Mucosa of descending colon (tissue), 3 donors: ENCODE measurements at regions not wholly inside any gene's neighbourhood (a gene's known extent, or its start where the extent isn't known, plus 50 kb on each side); places are given as distances from the start of the nearest gene placed in this dataset.

Experiments used
- ATAC-seq: fragments of 200-7000 bp; cut with Tn5 transposase; one replicate; pipeline ENCODE4 v1.9.1; 2020; ENCODE audit warnings: mild to moderate bottlenecking, moderate library complexity
- DNase-seq, 3 donors: peaks; one replicate each; pipeline ENCODE4 v3.0.0-alpha.2; 2020
- H3K36me3 ChIP-seq: fragments of 200-600 bp; one replicate; pipeline ENCODE4 v1.8.0; 2021; ENCODE audit warnings: low read depth, mild to moderate bottlenecking
- H3K4me1 ChIP-seq: fragments of 200-600 bp; one replicate; pipeline ENCODE4 v1.8.0; 2021; ENCODE audit warnings: low read depth, mild to moderate bottlenecking
- H3K4me3 ChIP-seq: fragments of 200-600 bp; one replicate; pipeline ENCODE4 v1.8.0; 2021; ENCODE audit warnings: mild to moderate bottlenecking
- H3K9me3 ChIP-seq: fragments of 200-600 bp; one replicate; pipeline ENCODE4 v1.8.0; 2021; ENCODE audit warnings: mild to moderate bottlenecking
- intact Hi-C, 2 donors: fragments of 100-400 bp; cut with DNase I in 1 of 2; cut with micrococcal nuclease in 1 of 2; formaldehyde crosslinking; loops; one replicate each; pipeline versions ENCODE4 v1.11.0 to v1.11.1; 2022; cut with DNase I, micrococcal nuclease
- TF ChIP-seq, protein P1 (sequence below): fragments of 200-600 bp; IDR thresholded peaks from one replicate; pipeline ENCODE4 v1.8.0; 2022; ENCODE audit warnings: antibody characterized with exemption, mild to moderate bottlenecking
- donor health status: DM: no; HTN: no; CAD: no; lungs with moderate emphysema.
- donor health status: DM: no; HTN: no; CAD: no.
- donor health status: DM: no; HTN: yes; CAD: no.

DNA sequence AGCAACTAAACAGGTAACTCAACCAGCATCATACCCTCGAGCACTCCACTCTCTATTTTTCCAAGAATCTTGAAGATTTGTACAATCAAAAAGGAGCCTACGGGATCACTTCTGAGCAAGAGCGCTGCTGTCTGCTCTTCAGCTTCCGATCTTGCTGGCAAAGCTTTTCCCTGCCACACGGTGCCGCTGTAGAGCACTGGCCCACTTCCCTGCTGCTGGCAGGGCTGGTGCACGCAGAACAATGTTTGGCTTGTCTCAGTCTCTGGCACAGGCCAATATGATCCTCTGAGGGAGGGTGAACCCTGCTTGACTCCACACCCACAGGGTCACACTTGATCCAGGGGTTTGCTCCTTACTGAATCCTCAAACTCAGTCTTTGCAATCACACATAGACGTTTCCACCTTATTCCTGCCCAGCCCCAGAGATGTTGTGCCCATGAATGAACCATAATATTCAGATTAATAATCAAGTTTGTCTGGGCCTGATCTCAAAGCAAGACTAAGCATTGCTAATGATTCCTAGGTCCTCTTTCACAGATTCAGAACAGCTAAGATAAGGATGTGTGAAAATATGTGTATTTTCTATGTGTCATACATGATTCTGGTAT lies 536.6 kb downstream of the SOX6 start:
- H3K36me3 ChIP-seq = no peaks in the 10 kb centered on the region
- TF ChIP-seq, protein P1, sequence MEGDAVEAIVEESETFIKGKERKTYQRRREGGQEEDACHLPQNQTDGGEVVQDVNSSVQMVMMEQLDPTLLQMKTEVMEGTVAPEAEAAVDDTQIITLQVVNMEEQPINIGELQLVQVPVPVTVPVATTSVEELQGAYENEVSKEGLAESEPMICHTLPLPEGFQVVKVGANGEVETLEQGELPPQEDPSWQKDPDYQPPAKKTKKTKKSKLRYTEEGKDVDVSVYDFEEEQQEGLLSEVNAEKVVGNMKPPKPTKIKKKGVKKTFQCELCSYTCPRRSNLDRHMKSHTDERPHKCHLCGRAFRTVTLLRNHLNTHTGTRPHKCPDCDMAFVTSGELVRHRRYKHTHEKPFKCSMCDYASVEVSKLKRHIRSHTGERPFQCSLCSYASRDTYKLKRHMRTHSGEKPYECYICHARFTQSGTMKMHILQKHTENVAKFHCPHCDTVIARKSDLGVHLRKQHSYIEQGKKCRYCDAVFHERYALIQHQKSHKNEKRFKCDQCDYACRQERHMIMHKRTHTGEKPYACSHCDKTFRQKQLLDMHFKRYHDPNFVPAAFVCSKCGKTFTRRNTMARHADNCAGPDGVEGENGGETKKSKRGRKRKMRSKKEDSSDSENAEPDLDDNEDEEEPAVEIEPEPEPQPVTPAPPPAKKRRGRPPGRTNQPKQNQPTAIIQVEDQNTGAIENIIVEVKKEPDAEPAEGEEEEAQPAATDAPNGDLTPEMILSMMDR = peak; percentile 86
- peak; percentile 81 for ATAC-seq
- no peak overlapping the region for H3K4me3 ChIP-seq
- intact Hi-C loops = loop anchor here (10.0 kb wide), 2 partner anchors 55 to 785 kb away; no protein-coding TSS in a partner anchor
- peaks cover 27% of the 10 kb centered on the region for H3K4me1 ChIP-seq
- peak; percentile 80 to 91 (median 81) for DNase-seq
- H3K9me3 ChIP-seq = no peaks in the 10 kb centered on the region

- Histone ChIP-seq H3K4me3 (no peak overlapping the region), H3K36me3 (no peaks in the 10 kb centered on the region), H3K4me1 (peaks cover 14% of the 10 kb centered on the region), H3K9me3 (no peaks in the 10 kb centered on the region)
- no peak for DNase-seq
- no peak for ATAC-seq
- intact Hi-C loops = no loop called here
- TF ChIP-seq, protein P1 = no peak
Measured at GRCh38 chr11:15821451-15821850, 534.9 kb downstream of the SOX6 start.

DNA sequence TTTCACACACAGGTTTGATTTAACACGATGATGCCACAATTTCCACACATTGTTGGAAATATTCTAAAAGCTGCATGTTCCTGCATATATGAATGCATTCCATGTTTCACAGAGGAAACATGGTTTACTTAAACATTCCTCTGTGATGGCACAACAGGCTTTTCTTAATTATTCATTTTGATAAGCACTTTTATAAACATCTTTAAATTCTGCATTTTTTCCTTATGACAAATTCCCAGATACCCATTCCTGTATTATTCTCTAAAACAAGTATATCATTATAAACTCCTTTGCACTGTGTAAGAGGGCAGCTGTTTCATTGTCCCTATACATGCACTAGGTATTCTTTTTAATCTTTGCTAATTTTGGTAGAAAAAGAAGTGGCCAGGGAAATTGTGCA lies 532.3 kb downstream of the SOX6 start:
- ATAC-seq = no peak
- H3K36me3 ChIP-seq = no peaks in the 10 kb centered on the region
- H3K9me3 ChIP-seq = no peaks in the 10 kb centered on the region
- no peak overlapping the region for H3K4me3 ChIP-seq
- TF ChIP-seq, protein P1 = no peak
- H3K4me1 ChIP-seq = no peaks in the 10 kb centered on the region
- DNase-seq = no peak
- intact Hi-C loops = no loop called here

DNA sequence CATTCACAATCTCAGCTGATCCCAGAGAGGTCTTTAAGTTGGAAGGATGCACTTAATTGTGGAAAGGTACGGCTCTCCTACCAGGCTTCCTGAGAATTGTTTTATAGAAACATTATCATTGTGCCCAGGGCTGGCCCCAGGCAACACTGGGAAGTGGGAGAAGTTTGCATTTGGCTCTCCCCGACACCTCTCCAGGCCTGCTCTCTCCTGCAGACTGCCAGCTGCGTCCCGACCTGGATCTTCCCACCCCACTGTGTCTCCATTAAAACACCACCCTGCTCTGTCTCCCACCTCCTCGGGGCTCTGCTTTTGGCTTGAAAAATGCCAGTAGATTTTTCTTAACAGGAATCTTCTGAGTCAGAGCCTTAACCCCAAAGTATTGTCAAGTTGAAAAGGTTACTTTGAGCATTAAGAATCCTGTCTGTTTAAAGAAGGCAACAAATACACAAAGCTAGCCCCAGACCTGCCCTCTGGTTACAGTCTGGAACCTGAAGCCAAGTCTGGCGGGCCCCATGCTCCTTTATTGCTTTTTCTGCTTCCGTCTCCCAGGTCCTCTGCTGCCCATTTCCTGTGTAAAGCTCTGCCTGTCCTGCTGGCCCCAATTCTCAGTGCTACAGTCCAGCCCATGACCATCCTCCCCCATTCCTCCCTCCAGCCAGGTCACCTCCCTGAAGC lies 530.2 kb downstream of the SOX6 start:
- Histone ChIP-seq H3K4me1 (no peaks in the 10 kb centered on the region), H3K9me3 (no peaks in the 10 kb centered on the region), H3K4me3 (no peak overlapping the region), H3K36me3 (no peaks in the 10 kb centered on the region)
- ATAC-seq (no peak), DNase-seq (no peak)
- TF ChIP-seq, protein P1 = no peak
- intact Hi-C loops = no loop called here

DNA sequence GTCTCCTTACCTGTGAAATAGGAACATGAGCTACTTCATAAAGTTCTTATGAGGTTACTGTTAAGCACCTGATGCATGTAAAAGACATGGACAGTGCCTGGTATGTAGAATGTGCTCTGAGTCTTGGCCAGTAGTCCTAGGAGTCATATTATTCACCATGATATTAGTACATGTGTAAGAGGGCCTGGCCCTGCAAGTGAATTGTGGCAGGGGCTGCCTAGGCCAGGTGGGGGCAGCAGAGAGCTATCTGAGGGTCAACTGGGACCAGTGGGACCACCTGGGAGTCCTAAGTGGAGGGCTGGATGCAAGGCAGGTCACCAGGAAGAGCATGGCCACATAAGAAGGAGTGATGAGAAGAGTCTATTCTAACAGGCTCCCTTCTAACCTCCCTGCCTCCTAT lies 529.5 kb downstream of the SOX6 start:
- ATAC-seq (peak; percentile 76), DNase-seq (peak in 2 of 3 donors; percentile 62 to 67)

More for the DNA sequence above, 529.5 kb downstream of the SOX6 start:
- TF ChIP-seq, protein P1 = peak; percentile 35
- no peak overlapping the region for H3K4me3 ChIP-seq
- H3K9me3 ChIP-seq = no peaks in the 10 kb centered on the region
- intact Hi-C loops = no loop called here
- no peaks in the 10 kb centered on the region for H3K4me1 ChIP-seq
- no peaks in the 10 kb centered on the region for H3K36me3 ChIP-seq
